C4-2B (cell line): ENCODE measurements at regions not wholly inside any gene's neighbourhood (a gene's known extent, or its start where the extent isn't known, plus 50 kb on each side); places are given as distances from the start of the nearest gene placed in this dataset.

Source experiments
- ZFX ChIP-seq: fragments of 450-650 bp; IDR thresholded peaks from 2 replicates; pipeline ENCODE4 v1.6.1; 2017
- TF ChIP-seq, protein P1 (sequence below): fragments of 450-650 bp; conservative IDR thresholded peaks from 2 replicates; pipeline ENCODE4 v1.5.1; 2017; ENCODE audit warnings: mild to moderate bottlenecking

DNA sequence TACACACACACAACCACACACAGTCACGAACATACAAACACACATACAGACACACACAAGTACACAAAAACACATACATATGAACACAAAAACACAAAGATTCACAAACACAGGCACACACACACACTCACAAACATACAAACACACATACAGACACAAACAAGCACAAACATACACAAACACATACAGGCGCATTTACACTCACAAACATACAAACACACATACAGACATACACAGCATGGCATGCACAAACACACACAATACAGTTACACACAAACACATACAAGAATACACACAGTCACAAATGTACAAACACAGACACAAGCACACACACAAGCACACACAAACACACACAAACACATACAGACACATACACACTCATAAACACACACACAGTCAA, 247.9 kb downstream of the TENT4A start:
- TF ChIP-seq, protein P1, sequence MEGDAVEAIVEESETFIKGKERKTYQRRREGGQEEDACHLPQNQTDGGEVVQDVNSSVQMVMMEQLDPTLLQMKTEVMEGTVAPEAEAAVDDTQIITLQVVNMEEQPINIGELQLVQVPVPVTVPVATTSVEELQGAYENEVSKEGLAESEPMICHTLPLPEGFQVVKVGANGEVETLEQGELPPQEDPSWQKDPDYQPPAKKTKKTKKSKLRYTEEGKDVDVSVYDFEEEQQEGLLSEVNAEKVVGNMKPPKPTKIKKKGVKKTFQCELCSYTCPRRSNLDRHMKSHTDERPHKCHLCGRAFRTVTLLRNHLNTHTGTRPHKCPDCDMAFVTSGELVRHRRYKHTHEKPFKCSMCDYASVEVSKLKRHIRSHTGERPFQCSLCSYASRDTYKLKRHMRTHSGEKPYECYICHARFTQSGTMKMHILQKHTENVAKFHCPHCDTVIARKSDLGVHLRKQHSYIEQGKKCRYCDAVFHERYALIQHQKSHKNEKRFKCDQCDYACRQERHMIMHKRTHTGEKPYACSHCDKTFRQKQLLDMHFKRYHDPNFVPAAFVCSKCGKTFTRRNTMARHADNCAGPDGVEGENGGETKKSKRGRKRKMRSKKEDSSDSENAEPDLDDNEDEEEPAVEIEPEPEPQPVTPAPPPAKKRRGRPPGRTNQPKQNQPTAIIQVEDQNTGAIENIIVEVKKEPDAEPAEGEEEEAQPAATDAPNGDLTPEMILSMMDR = no peak
- no peak for TF ChIP-seq ZFX
